IPS-18c (cell line): ENCODE measurements at regions not wholly inside any gene's neighbourhood (a gene's known extent, or its start where the extent isn't known, plus 50 kb on each side); places are given as distances from the start of the nearest gene placed in this dataset.
"Not testable (repeated sequence)": the region's sequence is repeated elsewhere in the genome, so short reads cannot be mapped to it uniquely, and the experiment has no call there.

ENCODE experiments used
- H3K4me3 ChIP-seq: 2 replicates; pipeline ENCODE4 v1.7.0; 2013; ENCODE audit warnings: low read depth, mild to moderate bottlenecking, low read length, moderate library complexity; ENCODE audit not compliant: insufficient read depth
- H3K9me3 ChIP-seq: one replicate; pipeline ENCODE4 v1.6.1; 2013; ENCODE audit warnings: mild to moderate bottlenecking, low read length, moderate library complexity; ENCODE audit not compliant: control insufficient read depth, insufficient read depth

DNA sequence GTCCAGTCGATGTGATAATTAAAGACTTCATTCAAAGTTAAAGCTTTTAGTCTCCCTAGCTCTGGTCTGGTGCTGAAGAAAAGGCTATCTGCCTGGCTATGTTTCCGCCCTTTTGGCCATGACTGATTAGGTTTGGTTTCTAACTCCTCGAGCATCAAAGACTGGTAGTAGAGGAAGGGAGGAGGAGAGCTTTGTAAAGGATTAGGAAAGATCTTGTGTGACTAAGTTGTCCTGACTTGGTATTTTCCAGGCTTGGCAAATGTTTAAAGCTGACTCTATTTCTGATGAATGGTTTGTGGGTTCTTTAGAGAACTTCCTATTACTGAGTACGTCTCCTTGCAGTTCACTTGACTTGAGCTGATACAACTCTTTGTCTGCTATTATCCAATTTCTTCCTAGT, 312.9 kb downstream of the GJA1 start:
- Histone ChIP-seq H3K4me3 (no peak overlapping the region), H3K9me3 (no peaks in the 10 kb centered on the region)

DNA sequence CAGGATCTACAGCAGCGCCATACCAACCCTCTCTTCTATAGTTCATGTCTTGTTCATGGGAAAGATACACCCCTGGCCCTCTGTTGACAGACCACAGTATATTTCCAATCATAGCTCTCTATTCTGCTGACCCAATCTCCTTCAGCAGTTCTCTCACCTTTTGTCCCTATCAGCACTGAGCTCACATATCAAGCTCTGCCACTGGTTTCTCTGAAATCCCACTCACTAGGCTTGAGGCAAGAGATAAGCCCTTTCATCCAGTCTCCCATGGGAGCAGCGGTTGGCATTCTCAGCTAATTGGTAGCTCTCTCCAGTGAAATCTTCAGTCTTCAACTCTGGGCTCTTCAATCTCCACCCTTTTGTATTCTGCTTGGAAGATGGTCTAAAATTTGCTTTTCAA, 313.4 kb downstream of the GJA1 start:
- no peaks in the 10 kb centered on the region for H3K9me3 ChIP-seq
- no peak overlapping the region for H3K4me3 ChIP-seq

DNA sequence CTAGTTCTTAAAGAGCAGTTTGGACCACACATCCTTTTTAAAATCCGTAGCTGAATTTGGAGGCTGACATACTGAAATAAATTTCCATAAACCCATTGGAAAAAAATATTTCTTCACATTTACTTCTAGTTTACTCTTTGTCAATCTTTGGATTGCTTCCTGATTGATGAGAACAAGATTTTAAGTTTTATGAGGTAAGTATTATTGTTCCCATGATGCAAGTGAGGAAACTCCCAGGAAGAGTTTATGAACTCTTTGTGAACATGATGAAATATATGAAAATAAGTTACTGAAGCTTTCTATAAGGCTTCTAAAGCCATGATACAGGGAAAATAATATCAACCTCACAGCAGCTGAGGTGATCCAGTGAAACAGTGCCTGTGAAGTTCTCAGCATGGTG, 320.0 kb downstream of the GJA1 start:
- Histone ChIP-seq H3K9me3 (no peaks in the 10 kb centered on the region), H3K4me3 (no peak overlapping the region)

GRCh38 chr6:121756666-121757065, 321.2 kb downstream of the GJA1 start:
- Histone ChIP-seq H3K4me3 (no peak overlapping the region), H3K9me3 (no peaks in the 10 kb centered on the region)

- Histone ChIP-seq H3K9me3 (no peaks in the 10 kb centered on the region), H3K4me3 (no peak overlapping the region)
Observed at GRCh38 chr6:121759370-121759769, 323.9 kb downstream of the GJA1 start.

DNA sequence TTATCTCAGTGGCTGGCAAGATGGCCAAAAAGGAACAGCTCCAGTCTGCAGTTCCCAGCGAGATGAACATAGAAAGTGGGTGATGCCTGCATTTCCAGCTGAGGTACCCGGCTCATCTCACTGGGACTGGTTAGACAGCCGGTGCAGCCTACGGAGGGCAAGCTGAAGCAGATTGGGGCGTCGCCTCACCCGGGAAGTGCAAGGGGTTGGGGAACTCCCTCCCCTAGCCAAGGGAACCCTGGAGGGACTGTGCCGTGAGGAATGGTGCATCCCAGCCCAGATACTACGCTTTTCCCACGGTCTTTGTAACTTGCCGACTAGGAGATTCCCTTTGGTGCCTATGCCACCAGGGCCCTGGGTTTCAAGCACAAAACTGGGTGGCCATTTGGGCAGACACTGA, 324.7 kb downstream of the GJA1 start:
- Histone ChIP-seq H3K9me3 (no peaks in the 10 kb centered on the region), H3K4me3 (no peak overlapping the region)

- no peaks in the 10 kb centered on the region for H3K9me3 ChIP-seq
- H3K4me3 ChIP-seq = no peak overlapping the region
Observed at GRCh38 chr6:121760745-121761144, 325.3 kb downstream of the GJA1 start.

- Histone ChIP-seq H3K4me3 (no peak overlapping the region), H3K9me3 (no peaks in the 10 kb centered on the region)
Observed at GRCh38 chr6:121764493-121764892, 329.0 kb downstream of the GJA1 start.

- no peaks in the 10 kb centered on the region for H3K9me3 ChIP-seq
- no peak overlapping the region for H3K4me3 ChIP-seq
Observed at GRCh38 chr6:121765060-121765459, 329.6 kb downstream of the GJA1 start.

GRCh38 chr6:121767211-121767610, 331.8 kb downstream of the GJA1 start:
- Histone ChIP-seq H3K4me3 (no peak overlapping the region), H3K9me3 (no peaks in the 10 kb centered on the region)

DNA sequence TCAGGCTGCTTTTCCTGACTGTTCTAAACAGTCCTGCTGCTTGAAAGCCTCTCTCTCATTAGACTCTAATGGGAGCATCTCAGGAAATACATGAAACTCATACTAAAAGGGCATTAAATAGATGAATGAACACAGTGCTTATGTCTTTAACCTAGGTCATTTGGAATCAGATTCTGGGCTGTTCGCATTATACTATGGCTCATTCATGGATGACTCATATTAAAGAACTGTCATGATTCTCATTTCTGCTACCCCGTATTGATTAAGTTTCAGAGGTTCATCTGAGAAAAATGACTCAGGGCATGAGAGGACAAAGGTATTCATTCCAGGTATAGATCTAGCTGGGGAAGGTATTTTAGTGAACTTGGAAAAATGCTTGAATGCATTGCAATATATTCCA, 335.5 kb downstream of the GJA1 start:
- no peaks in the 10 kb centered on the region for H3K9me3 ChIP-seq
- H3K4me3 ChIP-seq = no peak overlapping the region

DNA sequence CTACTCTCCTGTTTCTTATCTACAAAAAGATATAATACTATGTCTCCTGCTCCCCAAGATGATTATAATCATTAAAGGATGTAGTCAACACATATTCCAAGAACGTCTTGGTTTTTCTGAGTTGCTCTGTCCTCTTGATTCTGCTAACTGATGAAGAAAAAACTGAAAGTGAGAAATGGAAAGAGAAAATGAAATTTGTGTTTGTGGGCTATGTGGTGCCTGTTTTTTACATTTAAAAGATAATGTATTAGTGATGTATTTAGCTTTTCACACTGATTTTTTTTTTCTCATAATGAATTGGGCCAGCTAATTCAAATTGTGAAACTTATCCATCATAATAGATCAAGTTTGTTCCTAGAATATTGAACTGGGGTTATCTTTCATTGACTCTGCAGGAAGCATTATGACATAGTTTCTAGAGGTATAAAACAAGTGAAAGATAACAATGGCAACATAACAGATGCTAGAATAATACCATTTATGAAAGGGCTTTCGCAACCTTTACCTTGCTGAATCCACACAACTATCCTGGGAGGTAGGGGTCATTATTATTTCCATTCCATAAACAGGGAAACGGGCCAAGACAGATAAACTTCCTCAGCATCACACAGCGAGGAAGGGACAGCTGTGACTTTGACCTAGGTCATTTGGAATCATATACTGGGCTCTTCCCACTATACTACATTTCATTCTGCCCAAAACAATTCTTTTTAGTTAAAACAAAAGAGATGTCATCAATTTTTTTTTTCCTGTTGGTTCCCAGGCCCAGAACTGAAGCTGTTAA, 336.7 kb downstream of the GJA1 start:
- no peak overlapping the region for H3K4me3 ChIP-seq
- no peaks in the 10 kb centered on the region for H3K9me3 ChIP-seq

GRCh38 chr6:121776054-121776453, 340.6 kb downstream of the GJA1 start:
- Histone ChIP-seq H3K4me3 (no peak overlapping the region), H3K9me3 (no peaks in the 10 kb centered on the region)

DNA sequence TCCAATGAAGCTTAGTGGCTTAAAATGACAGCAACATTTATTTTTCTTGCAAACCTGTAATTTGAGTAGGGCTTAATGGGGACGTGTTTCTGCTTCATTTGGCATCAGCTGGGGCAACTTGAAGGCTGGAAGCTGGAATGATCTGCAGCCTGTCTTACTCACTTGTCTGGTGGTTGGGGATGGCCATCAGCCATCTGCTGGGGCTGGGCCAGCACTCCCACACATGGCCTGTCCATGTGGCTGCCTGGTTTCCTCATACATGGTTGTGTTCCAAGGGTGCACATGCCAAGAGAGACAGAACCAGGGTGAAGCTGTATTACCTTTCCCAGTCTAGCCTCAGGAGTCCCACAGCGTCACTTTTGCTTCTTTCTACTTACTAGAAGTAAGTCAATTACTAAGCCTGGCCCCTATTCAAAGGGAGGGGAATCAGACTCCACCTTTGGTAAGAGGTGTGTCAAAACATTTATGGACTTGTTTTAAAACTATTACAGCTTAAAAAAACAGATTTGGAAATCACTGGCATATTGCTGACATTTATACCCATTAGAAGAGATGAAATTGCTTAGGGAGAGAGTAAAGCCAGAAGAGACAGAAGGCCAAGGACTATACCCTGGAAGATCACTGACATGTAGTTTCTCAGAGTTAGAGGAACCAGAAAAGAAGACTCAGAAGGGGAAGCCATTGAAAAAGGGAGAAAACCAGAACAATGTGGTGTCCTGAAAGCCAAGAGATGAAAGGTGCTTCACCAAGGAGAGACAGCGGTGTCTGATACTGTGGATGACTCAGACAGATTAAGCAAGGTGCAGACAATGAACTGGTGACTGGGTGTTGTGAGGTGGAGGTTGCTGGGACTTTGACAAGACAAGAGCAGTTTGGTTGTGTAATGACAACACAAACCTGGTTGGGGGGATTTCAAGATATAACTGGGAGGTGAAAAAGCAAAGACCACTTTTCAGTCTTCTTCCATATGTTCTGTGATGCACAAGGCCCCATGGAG, 345.2 kb downstream of the GJA1 start:
- Histone ChIP-seq H3K9me3 (no peaks in the 10 kb centered on the region), H3K4me3 (no peak overlapping the region)

- Histone ChIP-seq H3K4me3 (no peak overlapping the region), H3K9me3 (no peaks in the 10 kb centered on the region)
Observed at GRCh38 chr6:121791396-121792315, 356.2 kb downstream of the GJA1 start.

DNA sequence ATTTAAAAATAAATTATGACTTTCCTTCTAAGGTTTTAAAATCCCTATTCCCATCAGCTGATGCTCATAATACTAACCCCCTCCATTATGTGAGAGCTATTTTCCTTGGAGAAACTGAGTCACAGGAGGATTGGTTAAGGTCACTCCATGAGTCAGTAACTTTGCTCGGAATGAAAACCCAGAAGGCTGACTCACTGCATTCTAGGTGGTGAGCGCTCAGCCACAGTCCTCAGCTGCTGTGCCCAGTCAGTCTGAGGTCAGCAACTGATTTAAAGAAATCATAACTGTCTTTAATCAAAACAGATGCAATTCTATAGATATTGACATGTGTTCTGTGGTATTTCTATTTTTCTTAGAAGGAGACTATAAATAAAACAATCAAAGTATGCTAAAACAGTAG, 359.2 kb downstream of the GJA1 start:
- Histone ChIP-seq H3K4me3 (no peak overlapping the region), H3K9me3 (peaks cover 3% of the 10 kb centered on the region)

- H3K4me3 ChIP-seq = not testable (repeated sequence)
- peaks cover 10% of the 10 kb centered on the region for H3K9me3 ChIP-seq
Observed at GRCh38 chr6:121797598-121797997, 362.2 kb downstream of the GJA1 start.
